Transverse colon (tissue), 4 donors: ENCODE measurements at regions not wholly inside any gene's neighbourhood (a gene's known extent, or its start where the extent isn't known, plus 50 kb on each side); places are given as distances from the start of the nearest gene placed in this dataset.

ENCODE experiments used
- EP300 ChIP-seq: sonication (generic); formaldehyde crosslinking; IDR thresholded peaks from one replicate; pipeline ENCODE4 v1.6.1; 2017; ENCODE audit warnings: antibody characterized with exemption, low read depth
- POLR2A ChIP-seq: fragments of 450-650 bp; IDR thresholded peaks from one replicate; pipeline ENCODE4 v1.6.1; 2016; ENCODE audit warnings: antibody characterized with exemption, mild to moderate bottlenecking, moderate library complexity
- POLR2AphosphoS5 ChIP-seq, 3 donors: sonication (generic); formaldehyde crosslinking; IDR thresholded peaks; one replicate each; pipeline ENCODE4 v1.6.1; 2016; ENCODE audit warnings: antibody characterized with exemption in 3 of 3
- TF ChIP-seq, protein P1 (sequence below), 5 experiments: fragments of 200-600 bp in 3 of 5; fragments of 450-650 bp in 2 of 5; sonication (generic) in 3 of 5; IDR thresholded peaks; 1 replicate in 2 of 5; 2 replicates in 3 of 5; pipeline ENCODE4 v1.5.1; 2016 to 2017; ENCODE audit warnings: antibody characterized with exemption in 5 of 5, inconsistent platforms in 3 of 5, mild to moderate bottlenecking in 2 of 5, moderate library complexity in 1 of 5

GRCh38 chr5:99072846-99073245 lies 144.0 kb upstream of the CHD1 start:
- TF ChIP-seq, protein P1, sequence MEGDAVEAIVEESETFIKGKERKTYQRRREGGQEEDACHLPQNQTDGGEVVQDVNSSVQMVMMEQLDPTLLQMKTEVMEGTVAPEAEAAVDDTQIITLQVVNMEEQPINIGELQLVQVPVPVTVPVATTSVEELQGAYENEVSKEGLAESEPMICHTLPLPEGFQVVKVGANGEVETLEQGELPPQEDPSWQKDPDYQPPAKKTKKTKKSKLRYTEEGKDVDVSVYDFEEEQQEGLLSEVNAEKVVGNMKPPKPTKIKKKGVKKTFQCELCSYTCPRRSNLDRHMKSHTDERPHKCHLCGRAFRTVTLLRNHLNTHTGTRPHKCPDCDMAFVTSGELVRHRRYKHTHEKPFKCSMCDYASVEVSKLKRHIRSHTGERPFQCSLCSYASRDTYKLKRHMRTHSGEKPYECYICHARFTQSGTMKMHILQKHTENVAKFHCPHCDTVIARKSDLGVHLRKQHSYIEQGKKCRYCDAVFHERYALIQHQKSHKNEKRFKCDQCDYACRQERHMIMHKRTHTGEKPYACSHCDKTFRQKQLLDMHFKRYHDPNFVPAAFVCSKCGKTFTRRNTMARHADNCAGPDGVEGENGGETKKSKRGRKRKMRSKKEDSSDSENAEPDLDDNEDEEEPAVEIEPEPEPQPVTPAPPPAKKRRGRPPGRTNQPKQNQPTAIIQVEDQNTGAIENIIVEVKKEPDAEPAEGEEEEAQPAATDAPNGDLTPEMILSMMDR (IDR thresholded peaks at IDR 0.05), result no peak
- TF ChIP-seq POLR2AphosphoS5 (IDR thresholded peaks at IDR 0.05) (no peak), EP300 (no peak), POLR2A (no peak)
